Erythroblast (primary cell): ENCODE measurements at regions not wholly inside any gene's neighbourhood (a gene's known extent, or its start where the extent isn't known, plus 50 kb on each side); places are given as distances from the start of the nearest gene placed in this dataset.

Source experiments
- GATA1 ChIP-seq: IDR thresholded peaks from 2 replicates; pipeline ENCODE4 v1.6.1; 2011; ENCODE audit warnings: low read depth, mild to moderate bottlenecking, control low read depth, low read length, moderate library complexity
- POLR2A ChIP-seq: IDR thresholded peaks from 2 replicates; pipeline ENCODE4 v1.6.1; 2011; ENCODE audit warnings: mild to moderate bottlenecking, low read length

DNA sequence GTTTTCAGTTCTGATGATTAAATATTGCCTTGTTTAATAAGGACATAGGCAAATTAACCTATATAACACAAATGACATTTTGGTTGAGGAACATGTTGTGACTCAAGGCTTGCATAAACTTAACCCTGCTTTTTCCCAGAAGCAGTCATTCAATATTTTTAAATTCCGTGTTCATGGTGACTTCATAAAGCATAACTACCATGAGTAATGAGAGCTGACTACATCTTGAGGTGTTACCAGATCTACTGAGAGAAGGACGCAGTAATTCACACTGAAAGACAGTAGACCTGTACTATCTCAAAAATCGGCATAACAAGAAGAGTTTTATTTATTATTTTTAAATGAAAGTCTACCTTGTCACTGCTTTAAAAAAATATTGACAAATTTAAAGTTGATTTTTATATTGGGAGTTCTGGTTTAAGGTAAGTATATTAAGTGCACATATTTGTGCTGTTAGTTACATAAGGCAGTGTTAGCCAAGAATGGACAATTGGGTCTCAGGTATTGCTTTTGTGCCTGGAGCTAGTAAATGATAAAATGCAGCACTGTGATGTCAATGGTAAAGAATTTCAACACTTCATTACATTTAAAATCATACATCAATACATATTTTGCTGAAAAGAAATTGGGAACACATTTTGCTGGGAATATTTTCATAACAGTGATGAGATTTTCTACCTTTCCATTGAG lies 1198.5 kb downstream of the FSCB start:
- TF ChIP-seq POLR2A (no peak), GATA1 (no peak)
